ENCODE measurements at regions not wholly inside any gene's neighbourhood (a gene's known extent, or its start where the extent isn't known, plus 50 kb on each side); places are given as distances from the start of the nearest gene placed in this dataset.
"Not testable (repeated sequence)": the region's sequence is repeated elsewhere in the genome, so short reads cannot be mapped to it uniquely, and the experiment has no call there.

DNA sequence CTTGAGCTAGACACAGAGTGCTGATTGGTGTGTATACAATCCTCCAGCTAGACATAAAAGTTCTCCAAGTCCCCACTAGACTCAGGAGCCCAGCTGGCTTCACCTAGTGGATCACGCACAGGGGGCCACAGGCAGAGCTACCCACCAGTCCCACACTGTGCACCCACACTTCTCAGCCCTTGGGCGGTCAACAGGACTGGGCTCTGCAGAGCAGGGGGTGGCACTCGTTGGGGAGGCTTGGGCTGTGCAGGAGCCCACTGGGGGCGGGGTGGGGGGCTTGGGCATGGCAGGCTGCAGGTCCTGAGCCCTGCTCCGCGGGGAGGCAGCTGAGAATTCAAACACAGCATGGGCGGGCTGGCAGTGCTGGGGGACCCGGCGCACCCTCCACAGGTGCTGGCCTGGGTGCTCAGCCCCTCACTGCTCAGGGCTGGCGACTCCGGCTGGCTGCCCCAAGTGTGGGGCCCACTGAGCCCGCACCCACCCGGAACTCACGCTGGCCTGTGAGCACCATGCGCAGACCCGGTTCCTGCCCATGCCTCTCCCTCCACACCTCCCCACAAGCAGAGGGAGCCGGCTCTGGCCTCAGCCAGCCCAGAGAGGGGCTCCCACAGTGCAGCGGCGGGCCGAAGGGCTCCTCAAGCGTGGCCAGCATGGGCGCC lies 873.8 kb downstream of the PCDH17 start:
- DNase-seq, result not testable (repeated sequence)

DNA sequence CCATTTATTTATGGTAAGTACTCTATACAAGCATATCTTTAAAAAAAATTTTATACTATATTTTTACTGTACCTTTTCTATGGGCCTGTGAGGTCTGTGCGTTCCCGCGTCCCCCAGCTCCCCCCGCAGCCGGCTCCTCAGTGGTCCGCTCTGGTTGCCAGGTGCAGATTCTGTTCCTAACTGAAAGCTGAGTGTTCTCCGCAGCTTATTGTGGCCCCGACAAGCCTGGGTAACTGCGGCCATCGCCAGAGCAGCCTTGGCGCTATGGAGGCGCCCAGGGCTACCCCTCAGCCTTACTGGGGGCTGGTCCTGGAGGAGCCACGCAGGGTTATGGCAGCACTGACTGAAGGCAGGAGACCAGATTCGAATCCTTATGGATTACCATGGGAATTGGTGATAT lies 896.8 kb downstream of the PCDH17 start:
- no peak for DNase-seq

DNA sequence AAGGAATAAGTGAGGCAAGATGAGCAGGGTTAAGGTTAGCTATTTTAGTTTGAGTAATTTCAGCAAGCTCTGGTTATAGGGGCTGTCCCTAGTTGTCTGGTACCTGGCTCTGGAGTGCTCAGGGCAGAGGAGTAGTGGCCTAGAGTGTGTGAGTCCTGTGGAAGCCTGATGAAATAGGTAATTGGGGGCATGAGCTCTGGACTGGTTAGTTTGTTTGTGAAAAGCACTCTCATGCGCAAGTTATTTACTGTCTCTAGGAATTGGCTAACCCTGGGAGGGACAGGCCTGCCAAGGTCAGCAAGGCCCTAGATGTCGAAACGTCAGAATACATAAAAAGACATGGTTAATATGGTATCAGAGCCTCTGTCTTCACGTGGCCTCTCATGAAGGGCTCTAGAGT lies 900.1 kb downstream of the PCDH17 start:
- DNase-seq, result no peak

DNA sequence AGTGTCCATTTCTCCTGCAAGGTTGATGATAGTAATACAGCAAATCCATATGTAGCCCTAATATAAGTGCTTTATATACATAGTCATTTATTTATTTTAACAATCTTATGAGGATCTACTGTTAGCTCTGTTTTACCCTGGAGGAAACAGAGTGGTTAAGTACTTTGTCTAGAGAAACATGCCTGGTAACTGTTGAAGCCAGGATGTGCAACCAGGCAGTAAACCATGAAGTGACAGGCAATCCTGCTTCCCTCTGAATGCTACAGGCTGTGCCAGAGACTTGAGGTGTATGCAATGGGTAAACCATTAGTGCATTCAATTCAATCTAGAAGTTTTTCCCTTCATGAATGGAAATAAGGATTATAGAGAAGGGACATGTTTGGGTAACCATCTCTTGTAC lies 911.0 kb downstream of the PCDH17 start:
- DNase-seq, result no peak

DNA sequence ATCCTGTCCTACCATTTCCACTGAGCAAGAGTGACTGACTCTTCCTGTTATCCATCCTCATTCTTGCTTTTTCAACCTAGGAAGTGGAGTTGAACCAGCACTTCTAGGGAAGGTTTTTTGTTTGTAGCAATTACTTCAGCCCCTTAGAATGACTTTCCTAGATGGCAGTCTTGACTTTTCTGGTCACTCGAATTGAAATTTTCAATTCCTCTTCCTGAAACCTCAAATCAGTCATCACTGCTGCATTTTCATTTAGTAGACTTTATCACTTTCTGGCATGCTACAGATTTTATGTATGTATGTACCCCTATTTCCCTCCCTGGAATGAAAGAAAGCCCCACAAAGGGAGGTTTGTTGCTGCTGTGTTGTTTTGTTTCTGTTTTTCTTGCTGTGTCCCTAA lies 915.9 kb downstream of the PCDH17 start:
- DNase-seq, result no peak

DNA sequence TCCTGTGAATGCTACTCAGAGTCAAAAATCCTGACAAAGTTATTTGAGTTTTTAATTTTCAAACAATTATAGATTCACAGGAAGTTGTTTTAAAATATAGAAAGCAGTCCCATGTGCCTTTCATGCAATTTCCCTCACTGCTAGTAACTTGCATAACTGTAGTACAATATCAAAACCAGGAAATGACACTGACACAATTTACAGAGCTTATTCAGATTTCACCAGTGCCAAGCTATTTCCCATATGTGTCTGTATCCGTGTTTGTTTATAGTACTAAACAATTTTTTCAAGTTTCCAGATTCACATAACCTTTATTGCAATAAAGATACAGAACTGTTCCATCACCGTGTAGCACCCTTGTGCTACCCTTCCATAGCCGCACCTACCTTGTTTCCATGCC lies 934.6 kb downstream of the PCDH17 start:
- DNase-seq, result no peak

DNA sequence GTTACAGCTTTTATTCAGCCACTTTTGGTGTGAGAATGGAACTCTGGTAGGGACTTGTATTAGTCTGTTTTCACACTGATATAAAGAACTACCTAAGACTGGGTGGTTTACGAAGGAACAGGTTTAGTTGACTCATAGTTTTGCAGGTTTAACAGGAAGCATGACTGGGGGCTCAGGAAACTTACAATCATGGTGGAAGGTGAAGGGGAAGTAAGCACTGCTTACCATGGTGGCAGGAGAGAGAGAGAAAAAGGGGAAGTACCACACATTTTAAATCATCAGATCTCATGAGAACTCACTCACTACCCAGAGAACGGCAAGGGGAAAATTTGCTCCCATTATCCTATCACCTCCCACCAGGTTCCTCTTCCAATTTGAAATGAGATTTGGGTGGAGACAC lies 942.2 kb downstream of the PCDH17 start:
- DNase-seq, result no peak

DNA sequence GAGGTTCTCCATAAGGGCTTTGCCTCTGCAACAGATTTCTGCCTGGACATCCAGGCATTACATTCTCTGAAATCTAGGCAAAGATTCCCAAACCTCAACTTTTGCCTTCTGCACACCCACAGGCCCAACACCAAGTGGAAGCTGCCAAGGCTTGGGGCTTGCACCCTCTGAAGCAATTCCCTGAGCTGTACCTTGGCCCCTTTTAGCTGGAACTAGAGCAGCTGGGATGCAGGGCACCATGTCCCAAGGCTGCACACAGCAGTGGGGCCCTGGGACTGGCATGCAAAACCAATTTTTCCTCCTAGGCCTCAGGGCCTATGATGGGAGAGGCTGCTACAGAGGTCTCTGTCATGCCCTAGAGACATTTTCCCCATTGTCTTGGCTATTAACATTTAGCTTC lies 943.2 kb downstream of the PCDH17 start:
- no peak for DNase-seq

DNA sequence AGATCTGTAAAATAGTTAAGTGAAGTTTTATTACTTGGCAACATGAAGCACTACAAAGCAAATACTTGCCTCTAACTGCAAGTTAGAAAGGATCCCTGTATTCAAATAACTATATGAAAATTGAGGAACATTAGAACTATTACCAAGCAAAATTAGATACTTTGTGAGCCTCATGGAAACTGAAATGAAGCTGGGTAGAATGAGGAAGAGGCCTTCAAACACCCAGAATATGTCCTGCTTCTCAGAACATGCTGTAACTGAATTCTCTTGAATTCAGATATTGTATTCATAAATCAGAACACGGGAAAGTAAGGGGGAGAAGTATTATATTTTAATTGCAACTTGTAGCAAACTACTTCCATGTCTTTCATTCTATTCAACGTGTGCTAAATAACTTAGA lies 947.9 kb downstream of the PCDH17 start:
- no peak for DNase-seq

DNA sequence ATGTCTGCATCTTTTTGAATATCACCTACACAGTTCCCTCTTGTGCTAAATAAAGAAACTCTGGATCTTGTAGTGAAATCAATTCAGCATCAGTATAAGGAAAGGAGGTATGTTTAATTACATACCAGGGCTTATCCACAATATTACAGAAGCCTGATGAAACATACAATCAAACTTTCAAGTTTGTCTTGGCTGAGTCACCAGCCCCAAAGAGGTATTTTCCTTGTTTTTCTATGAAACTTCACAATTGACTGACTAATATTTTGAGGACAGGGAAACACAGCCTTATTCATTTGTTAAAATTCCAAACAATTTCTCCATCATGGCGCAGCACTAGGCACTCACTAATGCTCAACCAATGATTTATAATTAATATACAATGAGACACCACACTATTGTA lies 952.4 kb downstream of the PCDH17 start:
- DNase-seq, result no peak

DNA sequence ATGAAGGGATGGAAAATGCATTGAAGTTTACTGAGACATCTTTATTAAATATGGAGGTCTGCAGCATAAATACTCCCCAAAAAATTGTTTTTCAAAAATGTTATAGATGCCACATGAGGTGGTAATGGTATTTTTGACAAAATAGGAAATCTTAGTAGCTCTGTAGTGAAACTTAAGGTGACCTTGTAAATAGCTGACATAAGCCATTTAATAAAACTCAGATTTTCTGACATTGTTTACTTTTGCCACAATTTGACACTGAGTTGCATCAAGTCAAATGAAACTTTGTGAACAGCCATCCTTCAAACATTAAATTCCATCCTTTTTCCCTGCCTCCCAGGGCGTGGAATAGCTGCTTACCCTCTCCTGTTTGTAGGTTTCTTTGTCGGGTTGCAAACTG lies 953.1 kb downstream of the PCDH17 start:
- DNase-seq, result no peak

DNA sequence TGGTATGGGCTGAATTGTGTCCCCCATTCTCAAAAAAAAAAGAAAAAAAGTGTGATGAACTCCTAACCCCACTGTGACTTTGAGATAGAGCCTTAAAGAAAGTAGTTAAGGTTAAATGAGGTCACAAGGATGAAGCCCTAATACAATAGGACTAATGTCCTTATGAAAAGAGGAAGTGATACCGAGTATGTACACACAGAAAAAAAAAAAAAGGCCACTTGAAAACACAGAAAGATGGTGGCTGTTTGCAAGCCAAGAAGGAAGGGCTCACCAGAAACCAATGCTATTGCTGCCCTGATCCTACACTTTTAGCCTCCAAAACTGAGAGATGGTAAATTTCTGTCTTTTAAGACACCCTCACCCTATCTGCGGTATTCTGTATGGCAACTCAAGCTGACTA lies 955.6 kb downstream of the PCDH17 start:
- DNase-seq, result no peak

DNA sequence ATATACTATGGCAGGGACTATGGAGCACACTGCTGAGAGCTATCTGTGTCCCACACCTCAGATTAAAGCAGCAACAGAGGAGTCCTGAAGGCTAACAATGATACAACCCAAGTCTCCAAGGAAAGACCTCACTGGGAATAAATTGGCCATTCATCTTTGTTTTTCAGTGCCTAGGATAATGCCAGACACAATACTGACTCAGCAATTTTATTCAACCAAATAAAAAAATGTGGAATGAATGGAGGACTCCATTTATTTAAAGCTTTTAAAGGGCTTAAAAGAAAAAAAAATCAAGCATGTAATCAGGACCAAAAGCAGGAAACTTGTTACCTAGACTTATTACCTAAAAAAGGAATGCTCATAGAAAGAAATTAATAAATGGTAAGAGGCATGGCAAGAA lies 960.5 kb downstream of the PCDH17 start:
- no peak for DNase-seq

DNA sequence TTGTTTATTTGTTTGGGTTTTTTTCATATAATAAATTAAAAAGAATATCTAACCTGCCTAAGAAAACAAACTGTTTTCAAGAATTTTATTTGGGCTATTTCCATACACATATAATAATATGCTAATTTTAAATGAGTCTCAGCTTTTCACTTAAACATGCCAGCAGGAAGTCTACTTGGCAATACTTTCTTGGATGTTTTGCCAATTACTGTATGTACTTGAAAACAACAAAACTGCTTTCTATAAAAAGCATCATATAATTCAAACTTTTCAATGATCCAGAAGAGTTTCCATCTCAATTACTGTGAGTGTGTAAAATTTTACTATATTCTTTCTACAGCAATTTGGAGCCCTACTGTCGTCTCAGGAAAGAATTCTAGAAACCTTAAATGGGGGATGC lies 961.2 kb downstream of the PCDH17 start:
- no peak for DNase-seq

DNA sequence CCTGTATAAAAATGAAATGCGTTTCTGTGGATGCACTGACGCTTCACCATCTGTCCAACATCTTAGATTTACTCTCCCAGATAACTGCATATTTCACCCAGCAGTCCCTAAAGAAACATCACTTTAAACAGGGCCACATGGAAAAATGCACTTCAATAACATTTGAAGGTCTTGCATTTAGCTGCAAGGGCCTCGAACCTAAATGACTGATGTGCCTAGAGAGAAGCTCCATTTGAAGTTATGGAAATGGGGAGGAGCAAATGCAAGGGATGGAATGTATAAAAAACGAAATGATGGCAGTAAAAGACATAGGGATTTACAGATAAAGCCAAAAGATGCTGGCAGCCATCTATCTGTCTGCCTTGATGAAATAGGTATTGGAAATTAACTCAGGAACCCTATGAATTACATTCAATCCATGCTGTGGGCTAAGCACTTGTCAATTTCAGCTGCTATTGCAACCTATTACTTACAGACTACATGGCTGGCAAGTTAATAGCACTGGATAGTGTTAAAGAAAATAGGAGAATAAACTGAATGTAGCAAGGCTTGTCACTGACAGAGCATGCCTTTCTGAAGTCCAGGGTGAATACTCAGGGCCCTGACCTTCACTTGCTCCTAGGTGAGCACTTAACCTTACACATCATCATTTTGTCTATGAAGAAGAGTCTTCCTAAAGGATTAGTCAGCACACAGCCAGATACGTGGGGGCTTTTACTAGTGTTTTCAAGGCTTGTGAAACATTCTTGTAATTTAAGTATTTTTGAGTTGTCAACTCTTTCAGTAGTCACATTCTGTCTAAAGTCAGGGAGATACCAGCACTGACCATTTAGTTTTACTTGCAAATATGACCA lies 963.4 kb downstream of the PCDH17 start:
- DNase-seq, result no peak

DNA sequence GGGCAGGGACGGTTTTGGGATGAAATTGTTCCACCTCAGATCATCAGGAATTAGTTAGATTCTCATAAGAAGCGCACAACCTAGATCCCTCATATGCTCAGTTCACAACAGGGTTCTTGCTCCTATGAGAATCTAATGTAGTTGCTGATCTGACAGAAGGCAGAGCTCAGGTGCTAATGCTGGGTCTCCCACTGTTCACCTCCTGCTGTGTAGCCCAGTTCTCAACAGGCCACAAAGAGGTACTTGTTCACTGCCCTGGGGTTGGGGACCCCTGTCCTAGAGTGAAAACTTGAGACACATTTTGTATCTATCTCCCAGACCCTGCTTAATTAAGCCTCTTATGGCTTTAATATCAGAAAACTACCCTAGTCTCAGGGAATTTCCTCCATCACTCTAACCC lies 966.0 kb downstream of the PCDH17 start:
- no peak for DNase-seq

DNA sequence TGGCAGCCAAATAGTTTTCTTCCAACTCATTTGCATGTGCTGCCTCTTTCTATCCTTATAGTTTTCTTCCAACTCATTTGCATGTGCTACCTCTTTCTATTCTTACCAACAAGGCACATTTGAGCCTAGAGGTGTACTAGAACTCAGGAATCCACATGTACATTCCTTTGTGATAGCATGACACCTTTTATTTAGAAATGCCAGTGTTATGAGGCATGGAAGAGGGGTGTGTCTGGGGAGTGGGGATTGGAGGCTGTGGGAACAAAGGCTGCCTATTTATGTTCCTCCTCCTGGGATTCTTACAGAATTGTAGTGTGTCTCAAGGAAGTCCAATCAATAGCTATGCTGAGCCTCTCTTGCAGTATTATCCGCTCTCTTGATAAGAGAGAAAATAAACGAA lies 966.7 kb downstream of the PCDH17 start:
- no peak for DNase-seq

DNA sequence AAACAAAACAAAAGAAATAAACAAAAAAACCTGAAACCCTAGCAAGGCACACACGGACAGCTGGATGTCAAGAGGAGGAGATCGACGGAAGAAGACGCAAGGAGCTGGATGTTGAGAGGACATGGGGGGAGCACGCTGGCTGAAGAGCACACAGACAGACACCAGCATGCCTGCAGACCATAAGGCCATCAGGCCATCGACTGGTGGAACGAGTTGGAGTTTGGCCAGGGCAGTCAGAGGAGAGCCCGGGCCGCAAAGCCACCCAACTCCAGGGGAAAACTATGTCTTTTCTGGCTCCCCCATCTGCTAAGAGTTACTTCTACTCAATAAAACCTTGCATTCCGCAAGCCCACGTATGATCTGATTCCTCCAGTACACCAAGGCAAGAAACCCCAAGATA lies 979.6 kb downstream of the PCDH17 start:
- DNase-seq, result no peak

DNA sequence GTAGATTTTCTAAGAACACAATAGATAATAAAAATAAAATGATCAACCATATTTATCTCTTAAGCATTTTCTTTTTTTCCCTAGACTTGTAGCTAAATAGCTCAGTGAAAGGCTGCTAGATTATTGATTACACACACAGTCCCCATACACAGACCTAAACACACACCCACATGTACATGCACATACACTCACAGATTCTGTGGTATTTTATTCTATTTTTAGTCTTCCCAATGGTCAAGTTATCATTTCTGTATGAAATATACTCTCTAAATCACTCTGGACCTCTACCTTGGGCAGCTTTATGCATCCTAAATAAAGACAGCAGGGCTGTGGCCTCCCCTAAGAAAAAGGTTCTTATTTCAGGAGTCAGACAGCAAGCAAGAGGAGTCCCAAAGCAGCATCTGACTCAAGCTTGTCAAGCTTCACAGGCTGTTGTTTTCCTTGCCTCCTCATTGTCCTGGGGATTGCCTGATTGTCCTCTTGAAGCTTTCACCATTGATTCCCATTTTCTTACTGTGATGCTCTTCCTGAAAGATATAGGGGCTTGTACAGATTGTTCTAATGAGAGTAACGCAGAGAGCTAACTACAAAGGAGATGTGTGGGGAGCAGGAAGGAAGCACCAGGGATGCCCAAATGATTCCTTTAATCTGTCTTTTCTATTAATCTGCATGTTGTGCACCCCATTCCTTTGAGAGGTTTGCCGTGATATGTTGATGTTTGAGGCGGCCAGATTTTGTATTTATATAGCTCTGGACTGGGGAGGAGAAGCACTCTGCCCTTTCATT lies 986.5 kb downstream of the PCDH17 start:
- no peak for DNase-seq

DNA sequence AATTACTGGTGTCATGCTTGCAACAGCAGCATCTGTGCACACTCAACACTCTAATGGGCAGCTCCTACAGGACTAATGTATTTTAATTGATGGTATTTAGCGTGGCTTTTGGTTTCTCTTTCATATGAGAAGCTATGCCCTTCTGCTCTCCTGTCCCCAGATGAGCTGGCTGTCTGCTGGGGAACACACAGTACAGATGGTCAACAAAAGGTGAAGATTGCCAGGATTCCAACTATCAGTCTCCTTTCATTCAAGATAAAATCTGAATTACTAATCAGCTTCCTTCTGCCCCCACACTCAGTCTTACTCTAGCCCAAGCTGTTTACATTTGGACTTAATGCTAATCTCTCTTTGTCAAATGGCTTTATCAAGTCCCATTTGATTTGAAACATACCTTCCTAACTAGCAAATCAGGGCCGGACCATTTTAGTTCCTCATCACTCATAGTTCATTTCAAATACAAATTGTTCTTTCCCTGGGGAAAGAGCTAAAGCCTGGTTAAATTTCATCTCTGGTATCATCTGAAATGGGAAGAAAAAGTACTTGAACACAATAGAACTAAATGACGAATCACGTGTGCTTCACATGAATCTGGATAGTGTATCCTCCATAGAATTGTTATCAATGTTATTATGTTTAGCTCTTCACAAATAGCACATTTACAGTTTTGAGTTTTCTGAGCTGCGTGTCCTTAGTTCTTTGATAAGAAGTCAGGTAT lies 988.0 kb downstream of the PCDH17 start:
- DNase-seq, result no peak

DNA sequence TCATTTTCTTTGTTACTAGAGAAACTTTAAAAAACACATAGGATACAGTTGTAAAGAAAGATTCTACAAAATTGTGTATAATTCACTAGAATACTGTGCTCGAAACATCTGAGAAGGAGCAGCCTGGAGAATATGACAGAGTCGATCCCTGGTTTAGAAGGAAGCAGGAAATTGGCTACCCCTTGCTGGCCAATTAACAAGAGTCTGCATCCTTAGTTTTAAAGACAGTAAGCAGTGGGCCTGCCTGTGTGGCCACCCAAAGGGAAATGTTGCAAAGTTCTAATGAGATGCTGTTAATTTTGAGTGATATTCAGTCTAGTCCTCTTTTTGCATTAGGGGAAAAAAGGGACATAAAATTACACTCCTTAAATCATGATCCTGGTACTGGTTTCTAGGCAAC lies 988.6 kb downstream of the PCDH17 start:
- DNase-seq, result no peak

DNA sequence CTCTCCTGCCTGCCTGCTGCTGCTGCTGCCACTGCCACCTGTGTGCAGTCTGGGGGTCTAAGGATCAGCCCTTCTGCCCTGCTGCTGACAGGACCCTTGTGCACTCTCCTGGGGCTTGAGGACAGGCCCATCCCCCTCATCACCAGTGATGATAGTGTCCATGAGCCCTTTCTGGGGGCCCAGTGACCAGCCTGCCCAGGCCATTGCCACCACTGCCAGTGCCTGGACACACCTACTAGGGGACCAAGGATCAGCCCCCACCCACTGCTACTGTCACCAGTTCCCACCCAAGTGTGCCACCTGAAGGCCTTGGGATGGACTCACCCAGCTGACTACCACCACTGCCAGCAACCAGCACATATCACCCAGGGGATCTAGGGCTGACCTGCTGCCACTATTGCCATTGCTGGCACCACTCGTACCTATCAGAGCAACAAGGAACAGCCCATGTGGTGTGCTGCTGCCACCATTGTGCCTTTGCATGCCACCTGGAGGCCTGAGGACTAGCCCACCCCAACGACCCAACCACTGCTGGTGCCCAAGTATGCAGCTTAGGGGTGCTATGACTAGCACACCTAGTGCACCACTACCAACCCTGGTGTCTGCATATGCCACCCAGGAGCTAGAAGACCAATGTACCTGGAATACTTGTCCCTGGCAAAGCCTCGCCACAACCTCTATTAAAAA lies 994.3 kb downstream of the PCDH17 start:
- DNase-seq, result no peak

DNA sequence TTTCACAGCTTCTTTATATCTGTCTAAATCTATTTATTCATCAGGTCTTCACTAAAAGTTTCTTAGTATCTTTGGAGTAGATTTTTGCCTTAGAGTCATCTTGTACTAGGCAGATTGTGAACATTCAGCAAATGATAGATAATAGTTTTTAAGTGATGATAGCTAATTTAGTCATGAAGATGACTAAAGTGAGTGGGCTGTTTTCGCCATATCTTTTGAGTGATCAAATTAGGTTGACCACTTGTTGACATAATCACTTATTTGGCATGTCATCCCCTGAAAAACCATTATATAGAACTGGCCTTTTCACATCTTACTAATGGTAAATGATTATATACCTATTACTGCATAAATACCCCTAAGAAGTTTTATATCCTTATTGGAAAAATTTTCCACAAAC lies 999.2 kb downstream of the PCDH17 start:
- no peak for DNase-seq
